OCI-LY3 (cell line): ENCODE measurements at regions not wholly inside any gene's neighbourhood (a gene's known extent, or its start where the extent isn't known, plus 50 kb on each side); places are given as distances from the start of the nearest gene placed in this dataset.

ENCODE experiments used
- H2AFZ ChIP-seq: fragments of 200-600, 300-600 bp; shearing (Covaris generic); 2 replicates; pipeline ENCODE4 v1.6.0; 2014; ENCODE audit warnings: antibody characterized with exemption, low read depth, low read length
- H3K27ac ChIP-seq: fragments of 200-600, 300-600 bp; sonication (generic); 2 replicates; pipeline ENCODE4 v1.5.1; 2014; ENCODE audit warnings: mild to moderate bottlenecking, low read length, moderate library complexity, mixed read lengths
- H3K27me3 ChIP-seq: fragments of 200-600, 300-600 bp; sonication (generic); 2 replicates; pipeline ENCODE4 v1.6.1; 2014; ENCODE audit warnings: low read depth, low read length, mixed read lengths
- H3K36me3 ChIP-seq: fragments of 200-600, 300-600 bp; sonication (generic); replicated peaks from 2 replicates; pipeline ENCODE3; 2014; ENCODE audit warnings: low read depth, low read length, mixed read lengths
- H3K4me1 ChIP-seq: fragments of 300-600, 200-600 bp; sonication (generic); 2 replicates; pipeline ENCODE4 v1.6.1; 2014; ENCODE audit warnings: low read length, mixed read lengths
- H3K4me2 ChIP-seq: fragments of 200-600, 300-600 bp; sonication (generic); 2 replicates; pipeline ENCODE4 v1.6.1; 2014; ENCODE audit warnings: low read length, mixed read lengths
- H3K4me3 ChIP-seq: fragments of 300-600, 200-600 bp; sonication (generic); 2 replicates; pipeline ENCODE4 v1.5.1; 2014; ENCODE audit warnings: antibody characterized with exemption, mild to moderate bottlenecking, low read length, moderate library complexity
- H3K79me2 ChIP-seq: fragments of 300-600, 200-600 bp; shearing (Covaris generic); 2 replicates; pipeline ENCODE4 v1.6.1; 2014; ENCODE audit warnings: mild to moderate bottlenecking, low read length, mixed read lengths
- H3K9ac ChIP-seq: fragments of 300-600, 200-600 bp; shearing (Covaris generic); 2 replicates; pipeline ENCODE4 v1.6.0; 2014; ENCODE audit warnings: mild to moderate bottlenecking, low read length, moderate library complexity
- H3K9me3 ChIP-seq: fragments of 200-600, 300-600 bp; shearing (Covaris generic); 2 replicates; pipeline ENCODE4 v1.6.1; 2014; ENCODE audit warnings: low read length, mixed read lengths; ENCODE audit not compliant: insufficient read depth
- H4K20me1 ChIP-seq: fragments of 200-600, 300-600 bp; sonication (generic); 2 replicates; pipeline ENCODE4 v1.6.1; 2016; ENCODE audit warnings: low read length, mixed read lengths; ENCODE audit not compliant: insufficient read depth
- EZH2phosphoT487 ChIP-seq: fragments of 200-600 bp; shearing (Covaris generic); IDR thresholded peaks from 2 replicates; pipeline ENCODE4 v1.6.1; 2018; ENCODE audit warnings: antibody characterized with exemption, mixed run types, low read depth
- TF ChIP-seq, protein P1 (sequence below): fragments of 200-600, 300-600 bp; sonication (generic); IDR thresholded peaks from 2 replicates; pipeline ENCODE4 v1.5.1; 2014; ENCODE audit warnings: antibody characterized with exemption, low read length, low read depth

GRCh38 chr10:4075443-4075842, 290.4 kb upstream of the KLF6 start:
- Histone ChIP-seq H3K4me3 (no peak overlapping the region), H3K36me3 (no peaks in the 10 kb centered on the region), H3K27ac (no peak overlapping the region), H3K4me2 (no peak overlapping the region), H2AFZ (no peak overlapping the region), H4K20me1 (no peaks in the 10 kb centered on the region), H3K4me1 (0 out of 2 replicates have a peak, but pooled peaks cover 3% of the 10 kb centered on the region), H3K79me2 (no peaks in the 10 kb centered on the region), H3K9me3 (no peaks in the 10 kb centered on the region), H3K27me3 (no peaks in the 10 kb centered on the region), H3K9ac (no peak overlapping the region)
- no peak for TF ChIP-seq EZH2phosphoT487
- TF ChIP-seq, protein P1, sequence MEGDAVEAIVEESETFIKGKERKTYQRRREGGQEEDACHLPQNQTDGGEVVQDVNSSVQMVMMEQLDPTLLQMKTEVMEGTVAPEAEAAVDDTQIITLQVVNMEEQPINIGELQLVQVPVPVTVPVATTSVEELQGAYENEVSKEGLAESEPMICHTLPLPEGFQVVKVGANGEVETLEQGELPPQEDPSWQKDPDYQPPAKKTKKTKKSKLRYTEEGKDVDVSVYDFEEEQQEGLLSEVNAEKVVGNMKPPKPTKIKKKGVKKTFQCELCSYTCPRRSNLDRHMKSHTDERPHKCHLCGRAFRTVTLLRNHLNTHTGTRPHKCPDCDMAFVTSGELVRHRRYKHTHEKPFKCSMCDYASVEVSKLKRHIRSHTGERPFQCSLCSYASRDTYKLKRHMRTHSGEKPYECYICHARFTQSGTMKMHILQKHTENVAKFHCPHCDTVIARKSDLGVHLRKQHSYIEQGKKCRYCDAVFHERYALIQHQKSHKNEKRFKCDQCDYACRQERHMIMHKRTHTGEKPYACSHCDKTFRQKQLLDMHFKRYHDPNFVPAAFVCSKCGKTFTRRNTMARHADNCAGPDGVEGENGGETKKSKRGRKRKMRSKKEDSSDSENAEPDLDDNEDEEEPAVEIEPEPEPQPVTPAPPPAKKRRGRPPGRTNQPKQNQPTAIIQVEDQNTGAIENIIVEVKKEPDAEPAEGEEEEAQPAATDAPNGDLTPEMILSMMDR = no peak

- Histone ChIP-seq H3K27me3 (no peaks in the 10 kb centered on the region), H3K9ac (no peak overlapping the region), H3K4me3 (no peak overlapping the region)
Observed at GRCh38 chr10:4074545-4075407, 289.8 kb upstream of the KLF6 start.

GRCh38 chr10:4073912-4074311, 288.9 kb upstream of the KLF6 start:
- H3K4me2 ChIP-seq = no peak overlapping the region
- H3K27ac ChIP-seq = no peak overlapping the region
- no peaks in the 10 kb centered on the region for H3K27me3 ChIP-seq
- peaks cover 2% of the 10 kb centered on the region; the same call in 1 of the 2 replicates for H3K4me1 ChIP-seq
- H3K4me3 ChIP-seq = no peak overlapping the region
- no peak overlapping the region for H2AFZ ChIP-seq
- H4K20me1 ChIP-seq = no peaks in the 10 kb centered on the region
- H3K9ac ChIP-seq = no peak overlapping the region
- TF ChIP-seq EZH2phosphoT487 = no peak
- TF ChIP-seq, protein P1 = no peak
- no peaks in the 10 kb centered on the region for H3K79me2 ChIP-seq
- no peaks in the 10 kb centered on the region for H3K9me3 ChIP-seq
- H3K36me3 ChIP-seq = no peaks in the 10 kb centered on the region

More at GRCh38 chr10:4074545-4075407, 289.8 kb upstream of the KLF6 start:
- H3K79me2 ChIP-seq = no peaks in the 10 kb centered on the region
- H3K27ac ChIP-seq = no peak overlapping the region
- no peaks in the 10 kb centered on the region for H3K4me1 ChIP-seq
- H2AFZ ChIP-seq = no peak overlapping the region
- no peak overlapping the region for H3K4me2 ChIP-seq
- no peak for TF ChIP-seq EZH2phosphoT487
- TF ChIP-seq, protein P1 = no peak
- no peaks in the 10 kb centered on the region for H3K9me3 ChIP-seq
- H4K20me1 ChIP-seq = no peaks in the 10 kb centered on the region
- H3K36me3 ChIP-seq = no peaks in the 10 kb centered on the region

GRCh38 chr10:4070921-4071660, 286.1 kb upstream of the KLF6 start:
- H3K79me2 ChIP-seq = no peaks in the 10 kb centered on the region
- H4K20me1 ChIP-seq = no peaks in the 10 kb centered on the region
- TF ChIP-seq EZH2phosphoT487 = no peak
- TF ChIP-seq, protein P1 = no peak
- H3K9ac ChIP-seq = no peak overlapping the region
- peaks cover 29% of the 10 kb centered on the region for H3K4me1 ChIP-seq
- no peaks in the 10 kb centered on the region for H3K9me3 ChIP-seq
- no peaks in the 10 kb centered on the region for H3K27me3 ChIP-seq
- H3K4me3 ChIP-seq = no peak overlapping the region
- H3K36me3 ChIP-seq = no peaks in the 10 kb centered on the region
- no peak overlapping the region for H3K27ac ChIP-seq
- H3K4me2 ChIP-seq = no peak overlapping the region
- H2AFZ ChIP-seq = no peak overlapping the region
